Vagina (tissue), 2 donors: ENCODE measurements at regions not wholly inside any gene's neighbourhood (a gene's known extent, or its start where the extent isn't known, plus 50 kb on each side); places are given as distances from the start of the nearest gene placed in this dataset.

Source experiments
- CTCF ChIP-seq, 3 experiments: fragments of 450-650 bp in 2 of 3; fragments of 200-600 bp in 1 of 3; sonication (generic) in 1 of 3; IDR thresholded peaks; one replicate each; pipeline ENCODE4 v1.5.1; 2017 to 2019; ENCODE audit warnings: antibody characterized with exemption in 3 of 3, mild to moderate bottlenecking in 2 of 3, moderate library complexity in 2 of 3
- POLR2A ChIP-seq, 2 donors: fragments of 450-650 bp; IDR thresholded peaks; one replicate each; pipeline ENCODE4 v1.6.1; 2017; ENCODE audit warnings: antibody characterized with exemption in 2 of 2, mild to moderate bottlenecking in 2 of 2, moderate library complexity in 2 of 2
- POLR2AphosphoS5 ChIP-seq, 2 donors: sonication (generic); formaldehyde crosslinking; IDR thresholded peaks; one replicate each; pipeline ENCODE4 v1.9.0; 2017; ENCODE audit warnings: antibody characterized with exemption in 2 of 2, mild to moderate bottlenecking in 2 of 2, low read depth in 1 of 2; ENCODE audit not compliant: insufficient read depth in 1 of 2

- TF ChIP-seq POLR2AphosphoS5 (IDR thresholded peaks at IDR 0.05; ENCODE audit: insufficient read depth in 1 of 2, low read depth in 1 of 2) (no peak), CTCF (IDR thresholded peaks at IDR 0.05) (no peak), POLR2A (IDR thresholded peaks at IDR 0.05) (no peak)
Observed at GRCh38 chr3:21889166-21889565, 138.2 kb upstream of the ZNF385D start.
